PC-9 (cell line): ENCODE measurements at regions not wholly inside any gene's neighbourhood (a gene's known extent, or its start where the extent isn't known, plus 50 kb on each side); places are given as distances from the start of the nearest gene placed in this dataset.

Experiments used
- EZH2 ChIP-seq: fragments of 200-600 bp; sonication (generic); IDR thresholded peaks from 2 replicates; pipeline ENCODE4 v1.8.0; 2017; ENCODE audit warnings: antibody characterized with exemption, low read depth
- TF ChIP-seq, protein P1 (sequence below): fragments of 200-600 bp; sonication (generic); conservative IDR thresholded peaks from 2 replicates; pipeline ENCODE4 v1.6.1; 2017; ENCODE audit warnings: mixed run types, antibody characterized with exemption, mild to moderate bottlenecking, moderate library complexity

DNA sequence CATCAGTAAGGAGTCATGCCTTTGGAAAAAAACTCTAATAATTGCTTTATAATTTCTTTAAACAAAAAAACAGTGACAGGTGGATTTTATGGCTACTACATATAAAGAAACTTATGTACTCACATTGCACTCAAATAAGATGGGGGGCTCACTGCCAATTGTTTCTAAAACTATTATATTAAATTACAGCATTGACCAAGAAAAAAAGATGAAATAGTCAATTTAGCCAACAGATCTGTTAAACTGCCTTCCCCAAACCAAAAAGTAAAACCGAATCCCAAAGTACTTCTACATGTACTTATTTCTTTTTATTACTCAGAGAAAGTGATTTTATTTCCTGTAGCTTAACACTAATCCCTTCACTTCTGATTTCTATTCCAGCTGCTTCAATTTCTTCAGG lies 716.8 kb upstream of the SLITRK5 start:
- no peak for TF ChIP-seq EZH2
- TF ChIP-seq, protein P1, sequence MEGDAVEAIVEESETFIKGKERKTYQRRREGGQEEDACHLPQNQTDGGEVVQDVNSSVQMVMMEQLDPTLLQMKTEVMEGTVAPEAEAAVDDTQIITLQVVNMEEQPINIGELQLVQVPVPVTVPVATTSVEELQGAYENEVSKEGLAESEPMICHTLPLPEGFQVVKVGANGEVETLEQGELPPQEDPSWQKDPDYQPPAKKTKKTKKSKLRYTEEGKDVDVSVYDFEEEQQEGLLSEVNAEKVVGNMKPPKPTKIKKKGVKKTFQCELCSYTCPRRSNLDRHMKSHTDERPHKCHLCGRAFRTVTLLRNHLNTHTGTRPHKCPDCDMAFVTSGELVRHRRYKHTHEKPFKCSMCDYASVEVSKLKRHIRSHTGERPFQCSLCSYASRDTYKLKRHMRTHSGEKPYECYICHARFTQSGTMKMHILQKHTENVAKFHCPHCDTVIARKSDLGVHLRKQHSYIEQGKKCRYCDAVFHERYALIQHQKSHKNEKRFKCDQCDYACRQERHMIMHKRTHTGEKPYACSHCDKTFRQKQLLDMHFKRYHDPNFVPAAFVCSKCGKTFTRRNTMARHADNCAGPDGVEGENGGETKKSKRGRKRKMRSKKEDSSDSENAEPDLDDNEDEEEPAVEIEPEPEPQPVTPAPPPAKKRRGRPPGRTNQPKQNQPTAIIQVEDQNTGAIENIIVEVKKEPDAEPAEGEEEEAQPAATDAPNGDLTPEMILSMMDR: no peak
